GM18873 (cell line): ENCODE measurements at regions not wholly inside any gene's neighbourhood (a gene's known extent, or its start where the extent isn't known, plus 50 kb on each side); places are given as distances from the start of the nearest gene placed in this dataset.

ENCODE experiments used
- ATAC-seq: cut with Tn5 transposase; IDR thresholded peaks from one replicate; pipeline ENCODE4 v1.9.1; 2021; ENCODE audit warnings: mild to moderate bottlenecking, moderate library complexity, moderate number of reproducible peaks; ENCODE audit not compliant: unreplicated experiment, low FRiP score

GRCh38 chr4:89439533-89439932 lies 131.9 kb upstream of the GPRIN3 start:
- no peak for ATAC-seq

- peak; percentile 73 for ATAC-seq
Observed at GRCh38 chr4:89438102-89438831, 130.7 kb upstream of the GPRIN3 start.

GRCh38 chr4:89434364-89434988 lies 126.9 kb upstream of the GPRIN3 start:
- peak; percentile 84 for ATAC-seq

- no peak for ATAC-seq
Observed at GRCh38 chr4:89427782-89428181, 120.2 kb upstream of the GPRIN3 start.

GRCh38 chr4:89425023-89425422 lies 117.4 kb upstream of the GPRIN3 start:
- no peak for ATAC-seq

- ATAC-seq: no peak
Observed at GRCh38 chr4:89422441-89422990, 114.9 kb upstream of the GPRIN3 start.

GRCh38 chr4:89420507-89420906 lies 112.9 kb upstream of the GPRIN3 start:
- ATAC-seq: no peak

- ATAC-seq: no peak
Observed at GRCh38 chr4:89419111-89419695, 111.6 kb upstream of the GPRIN3 start.

- no peak for ATAC-seq
Observed at GRCh38 chr4:89416960-89417359, 109.4 kb upstream of the GPRIN3 start.

- no peak for ATAC-seq
Observed at GRCh38 chr4:89413518-89413917, 105.9 kb upstream of the GPRIN3 start.

GRCh38 chr4:89411539-89412309 lies 104.1 kb upstream of the GPRIN3 start:
- ATAC-seq: no peak

GRCh38 chr4:89410687-89411086 lies 103.1 kb upstream of the GPRIN3 start:
- ATAC-seq: no peak

GRCh38 chr4:89404530-89404929 lies 96.9 kb upstream of the GPRIN3 start:
- no peak for ATAC-seq

- no peak for ATAC-seq
Observed at GRCh38 chr4:89403826-89404225, 96.2 kb upstream of the GPRIN3 start.

- ATAC-seq: no peak
Observed at GRCh38 chr4:89400287-89401035, 92.9 kb upstream of the GPRIN3 start.

- ATAC-seq: no peak
Observed at GRCh38 chr4:89398644-89399043, 91.0 kb upstream of the GPRIN3 start.

- ATAC-seq: no peak
Observed at GRCh38 chr4:89398146-89398545, 90.5 kb upstream of the GPRIN3 start.

- ATAC-seq: no peak
Observed at GRCh38 chr4:89397441-89397840, 89.8 kb upstream of the GPRIN3 start.

GRCh38 chr4:89382439-89382838 lies 74.8 kb upstream of the GPRIN3 start:
- no peak for ATAC-seq

- ATAC-seq: no peak
Observed at GRCh38 chr4:89380980-89381379, 73.4 kb upstream of the GPRIN3 start.
